ENCODE measurements at regions not wholly inside any gene's neighbourhood (a gene's known extent, or its start where the extent isn't known, plus 50 kb on each side); places are given as distances from the start of the nearest gene placed in this dataset.

- TF ChIP-seq EZH2phosphoT487 (IDR thresholded peaks at IDR 0.05; ENCODE audit: insufficient read depth, low read depth): no peak
- TF ChIP-seq EZH2 (IDR thresholded peaks at IDR 0.05; ENCODE audit: insufficient read depth, poor library complexity, severe bottlenecking): no peak
These were observed 61.4 kb upstream of the OTOS start for GRCh38 chr2:240201866-240202265.

Measured in GM23248 (cell line).